ENCODE measurements at regions not wholly inside any gene's neighbourhood (a gene's known extent, or its start where the extent isn't known, plus 50 kb on each side); places are given as distances from the start of the nearest gene placed in this dataset.

DNA sequence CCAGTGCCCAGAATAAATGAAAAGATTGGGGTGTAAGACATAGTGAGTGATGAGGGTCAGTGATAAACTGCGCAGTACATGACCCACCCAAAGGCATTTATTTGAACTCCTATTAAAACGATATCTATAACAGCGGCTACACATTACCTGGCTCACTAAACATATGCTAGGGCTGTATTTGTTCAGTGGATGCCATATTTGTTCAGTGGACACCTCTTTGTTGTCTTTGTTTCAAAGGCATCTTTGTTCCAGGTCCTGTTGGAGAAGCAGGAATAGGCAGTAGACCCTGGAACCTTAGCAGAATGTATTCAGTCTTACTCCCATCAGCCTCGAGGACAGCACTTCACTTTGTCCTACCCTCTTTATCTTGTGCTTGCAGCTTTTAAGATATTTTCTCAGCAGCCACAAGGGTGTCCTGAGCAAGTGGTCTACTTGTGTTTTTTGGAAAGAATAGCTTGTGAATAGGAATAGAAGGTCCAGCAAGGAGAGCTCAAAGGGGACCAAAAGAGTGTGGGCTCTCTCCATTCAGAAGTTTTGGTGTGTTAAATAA lies 650.8 kb upstream of the FANCL start:
- no peak for TF ChIP-seq EZH2 (IDR thresholded peaks at IDR 0.05; ENCODE audit: insufficient read depth, poor library complexity, severe bottlenecking)
- TF ChIP-seq EZH2phosphoT487 (IDR thresholded peaks at IDR 0.05; ENCODE audit: insufficient read depth, low read depth) = no peak

All from GM23248 (cell line).